ENCODE measurements at regions not wholly inside any gene's neighbourhood (a gene's known extent, or its start where the extent isn't known, plus 50 kb on each side); places are given as distances from the start of the nearest gene placed in this dataset.

- no peak overlapping the region for H2BK120ac ChIP-seq (ENCODE audit: low read depth, low read length)
- H3K79me1 ChIP-seq (replicated peaks; ENCODE audit: low read length, poor library complexity, severe bottlenecking) = no peaks in the 10 kb centered on the region
- no peaks in the 10 kb centered on the region for H3K4me1 ChIP-seq (ENCODE audit: control insufficient read depth, insufficient read depth, low read depth, low read length)
- DNase-seq = no peak
- no peak overlapping the region for H2BK15ac ChIP-seq (ENCODE audit: low read depth, poor library complexity, severe bottlenecking)
- H3K4me2 ChIP-seq (ENCODE audit: low read length, poor library complexity, severe bottlenecking) = no peak overlapping the region
- H2BK12ac ChIP-seq (ENCODE audit: low read length in 2 of 2) = no peak overlapping the region
- no peak overlapping the region for H2AFZ ChIP-seq (ENCODE audit: low read depth, low read length)
- H3K9ac ChIP-seq (ENCODE audit: low read length) = no peak overlapping the region
- H3K14ac ChIP-seq (ENCODE audit: low read length in 2 of 2) = no peak overlapping the region
- H2AK5ac ChIP-seq (ENCODE audit: low read length, severe bottlenecking) = no peak overlapping the region
- no peak overlapping the region for H3K4me3 ChIP-seq (ENCODE audit: insufficient read depth in 1 of 2, low read depth in 1 of 2, low read length in 2 of 2)
- H3K23ac ChIP-seq (ENCODE audit: low read length in 2 of 2) = no peak overlapping the region
- H3K27ac ChIP-seq (ENCODE audit: low read length, poor library complexity, severe bottlenecking) = no peak overlapping the region
- H4K8ac ChIP-seq (ENCODE audit: low read length) = no peak overlapping the region
- no peak overlapping the region for H3K18ac ChIP-seq (ENCODE audit: low read depth in 1 of 2, low read length in 2 of 2)
- no peaks in the 10 kb centered on the region for H3K27me3 ChIP-seq (ENCODE audit: control insufficient read depth in 1 of 2, insufficient read depth in 1 of 2, low read length in 2 of 2)
- H3K4ac ChIP-seq (ENCODE audit: low read depth in 1 of 2, low read length in 2 of 2) = no peak overlapping the region
- WGBS = 71% methylated on average over 3 of the region's 3 CpGs
- H3K9me3 ChIP-seq (ENCODE audit: control insufficient read depth, low read length) = no peaks in the 10 kb centered on the region
- H2BK5ac ChIP-seq (ENCODE audit: low read depth, low read length, poor library complexity, severe bottlenecking) = no peak overlapping the region
- no peaks in the 10 kb centered on the region for H3K36me3 ChIP-seq (ENCODE audit: control insufficient read depth in 1 of 2, insufficient read depth in 2 of 2, low read depth in 1 of 2, low read length in 2 of 2)
- no peak overlapping the region for H4K91ac ChIP-seq (ENCODE audit: low read length)
Observed at GRCh38 chr13:70391678-70392077, 283.4 kb upstream of the KLHL1 start.

- Histone ChIP-seq H2BK120ac (ENCODE audit: low read depth, low read length) (no peak overlapping the region), H3K9me3 (ENCODE audit: control insufficient read depth, low read length) (no peaks in the 10 kb centered on the region), H2AFZ (ENCODE audit: low read depth, low read length) (no peak overlapping the region), H3K18ac (ENCODE audit: low read depth in 1 of 2, low read length in 2 of 2) (no peak overlapping the region), H2BK15ac (ENCODE audit: low read depth, poor library complexity, severe bottlenecking) (no peak overlapping the region), H3K27me3 (ENCODE audit: control insufficient read depth in 1 of 2, insufficient read depth in 1 of 2, low read length in 2 of 2) (no peaks in the 10 kb centered on the region), H3K36me3 (ENCODE audit: control insufficient read depth in 1 of 2, insufficient read depth in 2 of 2, low read depth in 1 of 2, low read length in 2 of 2) (no peaks in the 10 kb centered on the region), H3K23ac (ENCODE audit: low read length in 2 of 2) (no peak overlapping the region), H2BK5ac (ENCODE audit: low read depth, low read length, poor library complexity, severe bottlenecking) (no peak overlapping the region), H3K4ac (ENCODE audit: low read depth in 1 of 2, low read length in 2 of 2) (no peak overlapping the region), H2AK5ac (ENCODE audit: low read length, severe bottlenecking) (no peak overlapping the region), H3K9ac (ENCODE audit: low read length) (no peak overlapping the region), H3K4me3 (ENCODE audit: insufficient read depth in 1 of 2, low read depth in 1 of 2, low read length in 2 of 2) (no peak overlapping the region), H3K14ac (ENCODE audit: low read length in 2 of 2) (no peak overlapping the region), H4K8ac (ENCODE audit: low read length) (no peak overlapping the region), H3K27ac (ENCODE audit: low read length, poor library complexity, severe bottlenecking) (no peak overlapping the region), H3K4me1 (ENCODE audit: control insufficient read depth, insufficient read depth, low read depth, low read length) (no peaks in the 10 kb centered on the region), H3K4me2 (ENCODE audit: low read length, poor library complexity, severe bottlenecking) (no peak overlapping the region), H2BK12ac (ENCODE audit: low read length in 2 of 2) (no peak overlapping the region), H3K79me1 (replicated peaks; ENCODE audit: low read length, poor library complexity, severe bottlenecking) (no peaks in the 10 kb centered on the region), H4K91ac (ENCODE audit: low read length) (no peak overlapping the region)
- 91% methylated on average over 3 of the region's 3 CpGs for WGBS
- DNase-seq = no peak
Observed at GRCh38 chr13:70390968-70391367, 282.7 kb upstream of the KLHL1 start.

- H3K23ac ChIP-seq (ENCODE audit: low read length in 2 of 2) = no peak overlapping the region
- 84% methylated on average over 3 of the region's 3 CpGs for WGBS
- no peak for DNase-seq
- no peak overlapping the region for H2BK15ac ChIP-seq (ENCODE audit: low read depth, poor library complexity, severe bottlenecking)
- H3K36me3 ChIP-seq (ENCODE audit: control insufficient read depth in 1 of 2, insufficient read depth in 2 of 2, low read depth in 1 of 2, low read length in 2 of 2) = no peaks in the 10 kb centered on the region
- H2AFZ ChIP-seq (ENCODE audit: low read depth, low read length) = no peak overlapping the region
- H3K14ac ChIP-seq (ENCODE audit: low read length in 2 of 2) = no peak overlapping the region
- no peak overlapping the region for H2BK120ac ChIP-seq (ENCODE audit: low read depth, low read length)
- H2AK5ac ChIP-seq (ENCODE audit: low read length, severe bottlenecking) = no peak overlapping the region
- H3K4me1 ChIP-seq (ENCODE audit: control insufficient read depth, insufficient read depth, low read depth, low read length) = no peaks in the 10 kb centered on the region
- no peak overlapping the region for H3K4me2 ChIP-seq (ENCODE audit: low read length, poor library complexity, severe bottlenecking)
- H2BK5ac ChIP-seq (ENCODE audit: low read depth, low read length, poor library complexity, severe bottlenecking) = no peak overlapping the region
- no peak overlapping the region for H3K9ac ChIP-seq (ENCODE audit: low read length)
- H4K8ac ChIP-seq (ENCODE audit: low read length) = no peak overlapping the region
- H4K91ac ChIP-seq (ENCODE audit: low read length) = no peak overlapping the region
- H3K4ac ChIP-seq (ENCODE audit: low read depth in 1 of 2, low read length in 2 of 2) = no peak overlapping the region
- no peaks in the 10 kb centered on the region for H3K27me3 ChIP-seq (ENCODE audit: control insufficient read depth in 1 of 2, insufficient read depth in 1 of 2, low read length in 2 of 2)
- no peaks in the 10 kb centered on the region for H3K79me1 ChIP-seq (replicated peaks; ENCODE audit: low read length, poor library complexity, severe bottlenecking)
- H2BK12ac ChIP-seq (ENCODE audit: low read length in 2 of 2) = no peak overlapping the region
- no peak overlapping the region for H3K27ac ChIP-seq (ENCODE audit: low read length, poor library complexity, severe bottlenecking)
- H3K4me3 ChIP-seq (ENCODE audit: insufficient read depth in 1 of 2, low read depth in 1 of 2, low read length in 2 of 2) = no peak overlapping the region
- no peaks in the 10 kb centered on the region for H3K9me3 ChIP-seq (ENCODE audit: control insufficient read depth, low read length)
- H3K18ac ChIP-seq (ENCODE audit: low read depth in 1 of 2, low read length in 2 of 2) = no peak overlapping the region
Observed at GRCh38 chr13:70390064-70390463, 281.8 kb upstream of the KLHL1 start.

- Histone ChIP-seq H3K4me3 (ENCODE audit: insufficient read depth in 1 of 2, low read depth in 1 of 2, low read length in 2 of 2) (no peak overlapping the region), H2BK5ac (ENCODE audit: low read depth, low read length, poor library complexity, severe bottlenecking) (no peak overlapping the region), H4K91ac (ENCODE audit: low read length) (no peak overlapping the region), H3K4me1 (ENCODE audit: control insufficient read depth, insufficient read depth, low read depth, low read length) (no peaks in the 10 kb centered on the region), H3K4me2 (ENCODE audit: low read length, poor library complexity, severe bottlenecking) (no peak overlapping the region), H3K9ac (ENCODE audit: low read length) (no peak overlapping the region), H2BK120ac (ENCODE audit: low read depth, low read length) (no peak overlapping the region), H3K18ac (ENCODE audit: low read depth in 1 of 2, low read length in 2 of 2) (no peak overlapping the region), H3K14ac (ENCODE audit: low read length in 2 of 2) (no peak overlapping the region), H2AFZ (ENCODE audit: low read depth, low read length) (no peak overlapping the region), H2AK5ac (ENCODE audit: low read length, severe bottlenecking) (no peak overlapping the region), H3K79me1 (replicated peaks; ENCODE audit: low read length, poor library complexity, severe bottlenecking) (no peaks in the 10 kb centered on the region), H2BK12ac (ENCODE audit: low read length in 2 of 2) (no peak overlapping the region), H2BK15ac (ENCODE audit: low read depth, poor library complexity, severe bottlenecking) (no peak overlapping the region), H3K23ac (ENCODE audit: low read length in 2 of 2) (no peak overlapping the region), H3K9me3 (ENCODE audit: control insufficient read depth, low read length) (no peaks in the 10 kb centered on the region), H3K4ac (ENCODE audit: low read depth in 1 of 2, low read length in 2 of 2) (no peak overlapping the region), H3K36me3 (ENCODE audit: control insufficient read depth in 1 of 2, insufficient read depth in 2 of 2, low read depth in 1 of 2, low read length in 2 of 2) (no peaks in the 10 kb centered on the region), H3K27ac (ENCODE audit: low read length, poor library complexity, severe bottlenecking) (no peak overlapping the region), H3K27me3 (ENCODE audit: control insufficient read depth in 1 of 2, insufficient read depth in 1 of 2, low read length in 2 of 2) (no peaks in the 10 kb centered on the region), H4K8ac (ENCODE audit: low read length) (no peak overlapping the region)
- 100% methylated on average over 1 of the region's 1 CpG for WGBS
- no peak for DNase-seq
Observed at GRCh38 chr13:70388935-70389334, 280.7 kb upstream of the KLHL1 start.
